Lower lobe of right lung (tissue), 2 donors: ENCODE measurements at regions not wholly inside any gene's neighbourhood (a gene's known extent, or its start where the extent isn't known, plus 50 kb on each side); places are given as distances from the start of the nearest gene placed in this dataset.

ENCODE experiments used
- ATAC-seq, 2 donors: fragments of 200-7000 bp; cut with Tn5 transposase; one replicate each; pipeline ENCODE4 v1.9.1; 2020 to 2022; ENCODE audit warnings: mild to moderate bottlenecking in 2 of 2, moderate library complexity in 2 of 2
- DNase-seq: peaks from one replicate; pipeline ENCODE4 v3.0.0-alpha.2; 2020
- H3K27ac ChIP-seq: fragments of 200-600 bp; one replicate; pipeline ENCODE4 v1.8.0; 2022
- H3K27me3 ChIP-seq: fragments of 200-600 bp; one replicate; pipeline ENCODE4 v1.8.0; 2022; ENCODE audit warnings: low read depth
- H3K36me3 ChIP-seq: fragments of 200-600 bp; one replicate; pipeline ENCODE4 v1.8.0; 2022; ENCODE audit warnings: mild to moderate bottlenecking
- H3K4me1 ChIP-seq: fragments of 200-600 bp; one replicate; pipeline ENCODE4 v1.8.0; 2022
- H3K4me3 ChIP-seq: fragments of 200-600 bp; one replicate; pipeline ENCODE4 v1.8.0; 2022; ENCODE audit warnings: mild to moderate bottlenecking
- H3K9me3 ChIP-seq: fragments of 200-600 bp; one replicate; pipeline ENCODE4 v1.8.0; 2022
- CTCF ChIP-seq: fragments of 200-600 bp; IDR thresholded peaks from one replicate; pipeline ENCODE4 v1.8.0; 2022; ENCODE audit warnings: antibody characterized with exemption, mild to moderate bottlenecking
- intact Hi-C: fragments of 100-400 bp; cut with DNase I; formaldehyde crosslinking; loops from one replicate; pipeline ENCODE4 v1.11.0; 2022
- donor health status: DM: no; HTN: yes; CAD: no; lungs with severe emphysema.

- no peaks in the 10 kb centered on the region for H3K36me3 ChIP-seq
- intact Hi-C loops = no loop called here
- no peak for TF ChIP-seq CTCF
- no peak overlapping the region for H3K27ac ChIP-seq
- DNase-seq (no peak), ATAC-seq (no peak)
- no peak overlapping the region for H3K4me3 ChIP-seq
- H3K27me3 ChIP-seq = no peaks in the 10 kb centered on the region
- H3K9me3 ChIP-seq = no peaks in the 10 kb centered on the region
- no peaks in the 10 kb centered on the region for H3K4me1 ChIP-seq
Measured at GRCh38 chr11:101357771-101358170, 226.0 kb downstream of the TRPC6 start.

- TF ChIP-seq CTCF = no peak
- ATAC-seq = no peak
Measured at GRCh38 chr11:101354801-101355200, 225.2 kb upstream of the PGR start.

GRCh38 chr11:101348786-101349185 is 219.2 kb upstream of the PGR start:
- intact Hi-C loops = no loop called here
- no peak for ATAC-seq

More at GRCh38 chr11:101354801-101355200, 225.2 kb upstream of the PGR start:
- Histone ChIP-seq H3K9me3 (no peaks in the 10 kb centered on the region), H3K36me3 (no peaks in the 10 kb centered on the region), H3K4me1 (no peaks in the 10 kb centered on the region), H3K27ac (no peak overlapping the region), H3K27me3 (no peaks in the 10 kb centered on the region), H3K4me3 (no peak overlapping the region)
- DNase-seq = no peak
- intact Hi-C loops = no loop called here

GRCh38 chr11:101346591-101346990 is 217.0 kb upstream of the PGR start:
- Histone ChIP-seq H3K36me3 (no peaks in the 10 kb centered on the region), H3K4me3 (no peak overlapping the region), H3K27ac (no peak overlapping the region), H3K4me1 (no peaks in the 10 kb centered on the region), H3K27me3 (no peaks in the 10 kb centered on the region), H3K9me3 (no peaks in the 10 kb centered on the region)
- DNase-seq = no peak
- no peak for ATAC-seq
- intact Hi-C loops = no loop called here
- no peak for TF ChIP-seq CTCF

More at GRCh38 chr11:101348786-101349185, 219.2 kb upstream of the PGR start:
- TF ChIP-seq CTCF = no peak
- Histone ChIP-seq H3K27ac (no peak overlapping the region), H3K4me1 (no peaks in the 10 kb centered on the region), H3K27me3 (no peaks in the 10 kb centered on the region), H3K36me3 (no peaks in the 10 kb centered on the region), H3K4me3 (no peak overlapping the region), H3K9me3 (no peaks in the 10 kb centered on the region)
- no peak for DNase-seq

GRCh38 chr11:101345891-101346290 is 216.3 kb upstream of the PGR start:
- Histone ChIP-seq H3K4me3 (no peak overlapping the region), H3K9me3 (no peaks in the 10 kb centered on the region), H3K27ac (no peak overlapping the region), H3K4me1 (no peaks in the 10 kb centered on the region), H3K36me3 (no peaks in the 10 kb centered on the region), H3K27me3 (no peaks in the 10 kb centered on the region)
- ATAC-seq (no peak), DNase-seq (no peak)
- intact Hi-C loops = no loop called here
- TF ChIP-seq CTCF = no peak

GRCh38 chr11:101342307-101342706 is 212.7 kb upstream of the PGR start:
- H3K9me3 ChIP-seq = no peaks in the 10 kb centered on the region
- no peaks in the 10 kb centered on the region for H3K27me3 ChIP-seq
- ATAC-seq (no peak), DNase-seq (no peak)
- no peak overlapping the region for H3K4me3 ChIP-seq
- no peaks in the 10 kb centered on the region for H3K36me3 ChIP-seq
- intact Hi-C loops = no loop called here
- H3K4me1 ChIP-seq = no peaks in the 10 kb centered on the region
- no peak overlapping the region for H3K27ac ChIP-seq
- TF ChIP-seq CTCF = no peak
